HUES64 (cell line): ENCODE measurements at regions not wholly inside any gene's neighbourhood (a gene's known extent, or its start where the extent isn't known, plus 50 kb on each side); places are given as distances from the start of the nearest gene placed in this dataset.

ENCODE experiments used
- H3K27ac ChIP-seq: 2 replicates; pipeline ENCODE4 v1.7.0; 2013; ENCODE audit warnings: low read depth, low read length, inconsistent platforms
- H3K27me3 ChIP-seq: 2 replicates; pipeline ENCODE4 v1.6.1; 2013; ENCODE audit warnings: mild to moderate bottlenecking, low read length; ENCODE audit not compliant: insufficient read depth
- H3K36me3 ChIP-seq: 2 replicates; pipeline ENCODE4 v1.6.1; 2013; ENCODE audit warnings: mild to moderate bottlenecking, low read length; ENCODE audit not compliant: insufficient read depth
- H3K4me1 ChIP-seq: 2 replicates; pipeline ENCODE4 v1.6.1; 2013; ENCODE audit warnings: mild to moderate bottlenecking, low read length, moderate library complexity; ENCODE audit not compliant: insufficient read depth
- H3K4me3 ChIP-seq: 2 replicates; pipeline ENCODE4 v1.5.1; 2013; ENCODE audit warnings: mild to moderate bottlenecking, low read length, moderate library complexity
- H3K9ac ChIP-seq: 2 replicates; pipeline ENCODE4 v1.6.1; 2013; ENCODE audit warnings: mild to moderate bottlenecking, low read depth, low read length
- H3K9me3 ChIP-seq: 2 replicates; pipeline ENCODE4 v1.6.1; 2013; ENCODE audit warnings: low read depth, low read length; ENCODE audit not compliant: insufficient read depth
- WGBS: fragments of 150-250, 120-280 bp; methylation state at CpG from one replicate; pipeline ENCODE4 v1.1.7; 2013; ENCODE audit warnings: missing lambda C conversion rate; 5-methylcytosine and 5-hydroxymethylcytosine counted together

- WGBS: 98% methylated on average over 10 of the region's 10 CpGs
- Histone ChIP-seq H3K36me3 (no peaks in the 10 kb centered on the region), H3K4me3 (no peak overlapping the region), H3K27ac (no peak overlapping the region), H3K9me3 (no peaks in the 10 kb centered on the region), H3K4me1 (no peaks in the 10 kb centered on the region), H3K27me3 (0 out of 2 replicates have a peak, but pooled peaks cover 4% of the 10 kb centered on the region), H3K9ac (no peak overlapping the region)
Measured at GRCh38 chr2:824524-824923, 126.1 kb upstream of the SNTG2 start.

GRCh38 chr2:821546-821945 is 129.1 kb upstream of the SNTG2 start:
- Histone ChIP-seq H3K9ac (no peak overlapping the region), H3K4me1 (no peaks in the 10 kb centered on the region), H3K36me3 (no peaks in the 10 kb centered on the region), H3K27me3 (no peaks in the 10 kb centered on the region), H3K4me3 (no peak overlapping the region), H3K9me3 (no peaks in the 10 kb centered on the region), H3K27ac (no peak overlapping the region)
- WGBS: 95% methylated on average over 19 of the region's 19 CpGs

- Histone ChIP-seq H3K9ac (no peak overlapping the region), H3K27ac (no peak overlapping the region), H3K36me3 (no peaks in the 10 kb centered on the region), H3K4me1 (no peaks in the 10 kb centered on the region), H3K9me3 (no peaks in the 10 kb centered on the region), H3K27me3 (no peaks in the 10 kb centered on the region), H3K4me3 (no peak overlapping the region)
- WGBS: 96% methylated on average over 7 of the region's 7 CpGs
Measured at GRCh38 chr2:819601-820000, 131.0 kb upstream of the SNTG2 start.

GRCh38 chr2:819121-819520 is 131.5 kb upstream of the SNTG2 start:
- 94% methylated on average over 12 of the region's 12 CpGs for WGBS
- Histone ChIP-seq H3K9me3 (no peaks in the 10 kb centered on the region), H3K4me1 (no peaks in the 10 kb centered on the region), H3K27me3 (no peaks in the 10 kb centered on the region), H3K9ac (no peak overlapping the region), H3K27ac (no peak overlapping the region), H3K36me3 (no peaks in the 10 kb centered on the region), H3K4me3 (no peak overlapping the region)

GRCh38 chr2:817336-818015 is 133.2 kb upstream of the SNTG2 start:
- Histone ChIP-seq H3K9ac (no peak overlapping the region), H3K9me3 (no peaks in the 10 kb centered on the region), H3K36me3 (no peaks in the 10 kb centered on the region), H3K4me3 (no peak overlapping the region), H3K27me3 (no peaks in the 10 kb centered on the region), H3K4me1 (no peaks in the 10 kb centered on the region), H3K27ac (no peak overlapping the region)
- 91% methylated on average over 6 of the region's 6 CpGs for WGBS

GRCh38 chr2:816278-816677 is 134.4 kb upstream of the SNTG2 start:
- 92% methylated on average over 5 of the region's 5 CpGs for WGBS
- Histone ChIP-seq H3K27ac (no peak overlapping the region), H3K4me1 (no peaks in the 10 kb centered on the region), H3K9ac (no peak overlapping the region), H3K27me3 (no peaks in the 10 kb centered on the region), H3K36me3 (no peaks in the 10 kb centered on the region), H3K9me3 (no peaks in the 10 kb centered on the region), H3K4me3 (no peak overlapping the region)

- Histone ChIP-seq H3K9ac (no peak overlapping the region), H3K27me3 (no peaks in the 10 kb centered on the region), H3K4me1 (no peaks in the 10 kb centered on the region), H3K27ac (no peak overlapping the region), H3K4me3 (no peak overlapping the region), H3K9me3 (no peaks in the 10 kb centered on the region), H3K36me3 (no peaks in the 10 kb centered on the region)
- 92% methylated on average over 1 of the region's 1 CpG for WGBS
Measured at GRCh38 chr2:810397-810796, 133.2 kb upstream of the TMEM18 start.

- no peaks in the 10 kb centered on the region for H3K27me3 ChIP-seq
- no peaks in the 10 kb centered on the region for H3K4me1 ChIP-seq
- no peaks in the 10 kb centered on the region for H3K36me3 ChIP-seq
- H3K9ac ChIP-seq: no peak overlapping the region
- WGBS: 94% methylated on average over 6 of the region's 6 CpGs
- no peak overlapping the region for H3K27ac ChIP-seq
- no peaks in the 10 kb centered on the region for H3K9me3 ChIP-seq
- no peak overlapping the region for H3K4me3 ChIP-seq
Measured at GRCh38 chr2:807300-807699, 130.1 kb upstream of the TMEM18 start.

GRCh38 chr2:805664-806063 is 128.5 kb upstream of the TMEM18 start:
- Histone ChIP-seq H3K9ac (no peak overlapping the region), H3K4me3 (no peak overlapping the region), H3K4me1 (no peaks in the 10 kb centered on the region), H3K27ac (no peak overlapping the region), H3K9me3 (no peaks in the 10 kb centered on the region), H3K36me3 (no peaks in the 10 kb centered on the region), H3K27me3 (no peaks in the 10 kb centered on the region)
- 90% methylated on average over 4 of the region's 5 CpGs for WGBS

GRCh38 chr2:797993-798392 is 120.8 kb upstream of the TMEM18 start:
- no peaks in the 10 kb centered on the region for H3K27me3 ChIP-seq
- peaks cover 6% of the 10 kb centered on the region for H3K4me1 ChIP-seq
- H3K9ac ChIP-seq: no peak overlapping the region
- no peaks in the 10 kb centered on the region for H3K9me3 ChIP-seq
- 70% methylated on average over 6 of the region's 6 CpGs for WGBS
- H3K36me3 ChIP-seq: no peaks in the 10 kb centered on the region
- no peak overlapping the region for H3K4me3 ChIP-seq
- H3K27ac ChIP-seq: no peak overlapping the region

- Histone ChIP-seq H3K4me1 (peaks cover 6% of the 10 kb centered on the region), H3K9me3 (no peaks in the 10 kb centered on the region), H3K36me3 (no peaks in the 10 kb centered on the region), H3K27ac (no peak overlapping the region), H3K9ac (no peak overlapping the region), H3K27me3 (no peaks in the 10 kb centered on the region), H3K4me3 (no peak overlapping the region)
- 94% methylated on average over 8 of the region's 8 CpGs for WGBS
Measured at GRCh38 chr2:797556-797955, 120.3 kb upstream of the TMEM18 start.
